Glutamatergic neuron (in vitro differentiated cells): ENCODE measurements at regions not wholly inside any gene's neighbourhood (a gene's known extent, or its start where the extent isn't known, plus 50 kb on each side); places are given as distances from the start of the nearest gene placed in this dataset.

Source experiments
- DNase-seq: peaks from one replicate; pipeline ENCODE4 v3.0.0; 2022
- H3K27ac Mint-ChIP-seq: one replicate; pipeline ENCODE4 v1.8.0; 2020; ENCODE audit warnings: mild to moderate bottlenecking, mixed read lengths, inconsistent platforms; ENCODE audit not compliant: unreplicated experiment
- H3K27me3 Mint-ChIP-seq: one replicate; pipeline ENCODE4 v1.8.0; 2020; ENCODE audit warnings: mild to moderate bottlenecking, moderate library complexity, mixed read lengths, inconsistent platforms; ENCODE audit not compliant: unreplicated experiment
- H3K36me3 Mint-ChIP-seq: one replicate; pipeline ENCODE4 v1.8.0; 2020; ENCODE audit warnings: mild to moderate bottlenecking, mixed read lengths, inconsistent platforms; ENCODE audit not compliant: unreplicated experiment
- H3K4me1 Mint-ChIP-seq: one replicate; pipeline ENCODE4 v1.8.0; 2020; ENCODE audit warnings: mild to moderate bottlenecking, low read depth, mixed read lengths, inconsistent platforms; ENCODE audit not compliant: unreplicated experiment
- H3K4me3 Mint-ChIP-seq: one replicate; pipeline ENCODE4 v1.8.0; 2020; ENCODE audit warnings: mild to moderate bottlenecking, mixed read lengths, inconsistent platforms; ENCODE audit not compliant: unreplicated experiment
- H3K9me3 Mint-ChIP-seq: one replicate; pipeline ENCODE4 v1.8.0; 2020; ENCODE audit warnings: mild to moderate bottlenecking, moderate library complexity, mixed read lengths, inconsistent platforms; ENCODE audit not compliant: unreplicated experiment
- CTCF ChIP-seq: fragments of 200-600 bp; sonication (generic); IDR thresholded peaks from one replicate; pipeline ENCODE4 v1.5.0; 2021; ENCODE audit not compliant: partially characterized antibody, unreplicated experiment

DNA sequence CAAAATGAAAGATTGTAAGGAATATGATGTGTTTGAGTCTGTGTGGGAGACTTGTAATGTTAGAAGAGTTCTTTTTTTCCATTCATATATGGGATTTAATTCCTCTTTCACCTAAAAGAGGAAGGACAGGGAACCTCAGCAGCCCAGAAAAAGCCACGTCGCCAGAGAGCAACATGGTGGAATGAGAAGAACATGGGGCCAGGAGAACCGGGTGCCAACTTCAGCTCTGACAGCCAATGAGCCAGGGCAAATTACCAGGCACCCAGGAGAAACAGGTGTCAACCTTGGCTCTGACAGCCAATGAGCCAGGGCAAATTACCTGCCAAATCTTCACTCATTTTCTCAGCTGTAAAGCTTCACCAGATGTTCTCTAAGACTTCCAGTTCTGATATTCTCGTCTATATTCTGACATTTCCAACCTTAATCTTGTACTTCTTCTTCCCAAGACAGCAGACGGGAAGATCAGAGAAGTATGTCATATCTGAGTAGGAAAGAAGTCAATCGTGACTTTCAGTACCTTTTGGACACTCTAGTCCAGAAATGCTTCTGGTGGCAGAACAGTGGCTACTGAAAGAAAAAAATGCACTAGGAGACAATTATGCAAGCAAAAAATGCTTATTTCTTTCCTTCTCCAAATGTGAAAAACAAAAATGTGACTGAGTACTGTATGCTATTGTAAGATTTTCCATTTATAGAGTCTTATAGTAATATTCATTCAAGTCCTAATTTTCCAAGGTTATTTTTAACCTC is 79.2 kb upstream of the COL5A2 start:
- Mint-ChIP-seq H3K4me3 (no peak overlapping the region), H3K4me1 (peaks cover 9% of the 10 kb centered on the region), H3K36me3 (no peaks in the 10 kb centered on the region), H3K27me3 (no peaks in the 10 kb centered on the region), H3K27ac (no peak overlapping the region), H3K9me3 (no peaks in the 10 kb centered on the region)
- TF ChIP-seq CTCF: no peak
- DNase-seq: no peak

GRCh38 chr2:189260361-189260814 is 80.8 kb upstream of the COL5A2 start:
- H3K27me3 Mint-ChIP-seq: no peaks in the 10 kb centered on the region
- H3K36me3 Mint-ChIP-seq: no peaks in the 10 kb centered on the region
- no peak for DNase-seq
- H3K4me1 Mint-ChIP-seq: peaks cover 2% of the 10 kb centered on the region
- H3K4me3 Mint-ChIP-seq: no peak overlapping the region
- H3K9me3 Mint-ChIP-seq: no peaks in the 10 kb centered on the region
- TF ChIP-seq CTCF: no peak
- no peak overlapping the region for H3K27ac Mint-ChIP-seq

DNA sequence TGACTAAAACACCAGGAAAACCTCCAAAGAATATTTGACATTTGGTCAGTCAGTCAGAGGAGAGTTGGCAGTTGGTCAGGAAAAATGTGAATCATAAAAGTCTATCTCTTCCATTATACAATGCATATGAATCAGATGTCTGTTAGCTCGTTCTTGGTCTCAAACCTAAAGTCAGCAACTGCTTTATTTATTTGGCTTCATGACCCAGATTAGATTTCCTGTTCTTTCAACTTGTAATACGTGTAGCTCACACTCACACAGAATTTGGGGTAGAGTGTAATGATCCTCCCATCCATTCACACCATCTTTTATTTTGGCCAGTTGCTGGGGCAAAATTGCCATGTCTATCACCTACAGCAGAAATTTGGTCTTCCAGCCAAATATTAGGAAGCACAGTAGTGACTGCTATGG is 81.9 kb upstream of the COL5A2 start:
- no peak for DNase-seq

DNA sequence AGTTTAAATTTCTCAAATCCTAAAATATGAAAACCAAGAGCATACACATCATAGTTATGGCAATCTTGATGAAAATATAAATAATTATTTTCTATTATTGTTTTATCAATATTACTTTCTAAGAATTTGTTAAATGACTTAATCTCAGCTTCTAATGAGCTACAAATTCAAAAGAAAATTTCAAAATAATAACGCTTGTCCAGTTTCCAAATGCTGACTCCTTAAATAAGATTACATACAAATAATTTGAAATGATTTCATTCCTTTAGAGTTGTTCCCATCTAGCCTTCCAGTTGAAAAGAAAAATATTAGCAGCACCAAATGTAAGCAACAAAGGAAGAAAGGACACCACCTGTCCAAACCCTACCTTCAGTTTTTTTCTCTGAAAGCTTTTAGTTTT is 82.4 kb upstream of the COL5A2 start:
- Mint-ChIP-seq H3K9me3 (no peaks in the 10 kb centered on the region), H3K4me3 (no peak overlapping the region), H3K36me3 (no peaks in the 10 kb centered on the region), H3K27me3 (no peaks in the 10 kb centered on the region), H3K27ac (no peak overlapping the region), H3K4me1 (peaks cover 2% of the 10 kb centered on the region)
- DNase-seq: no peak
- no peak for TF ChIP-seq CTCF

More for the DNA sequence above, 81.9 kb upstream of the COL5A2 start:
- no peaks in the 10 kb centered on the region for H3K9me3 Mint-ChIP-seq
- no peaks in the 10 kb centered on the region for H3K27me3 Mint-ChIP-seq
- H3K4me1 Mint-ChIP-seq: peaks cover 2% of the 10 kb centered on the region
- no peak overlapping the region for H3K27ac Mint-ChIP-seq
- H3K4me3 Mint-ChIP-seq: no peak overlapping the region
- no peaks in the 10 kb centered on the region for H3K36me3 Mint-ChIP-seq
- no peak for TF ChIP-seq CTCF

DNA sequence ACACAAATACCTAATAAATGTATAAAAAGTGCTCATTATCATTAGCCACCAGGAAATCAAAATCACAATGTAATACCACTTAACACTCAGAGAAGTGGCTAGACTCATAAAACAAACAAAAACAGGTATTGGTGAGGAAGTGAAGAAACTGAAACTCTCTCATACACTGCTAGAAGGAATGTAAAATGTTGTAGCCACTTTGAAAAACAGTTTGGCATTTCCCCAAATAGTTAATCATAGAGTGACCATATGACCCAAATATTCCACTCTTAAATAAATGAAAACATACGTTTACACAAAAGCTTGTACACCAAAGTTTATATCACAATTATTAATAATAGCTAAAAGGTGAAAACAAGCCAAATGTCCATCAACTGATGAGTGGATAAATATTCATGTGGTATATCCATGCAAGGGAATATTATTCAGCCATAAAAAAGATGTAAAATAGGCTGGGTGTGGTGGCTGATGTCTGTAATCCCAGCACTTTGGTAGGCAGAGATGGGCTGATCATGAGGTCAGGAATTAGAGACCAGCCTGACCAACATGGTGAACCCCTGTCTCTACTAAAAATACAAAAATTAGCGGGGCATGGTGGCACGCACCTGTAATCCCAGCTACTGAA is 86.2 kb upstream of the COL5A2 start:
- H3K4me1 Mint-ChIP-seq: no peaks in the 10 kb centered on the region
- H3K27me3 Mint-ChIP-seq: peaks cover 2% of the 10 kb centered on the region
- no peaks in the 10 kb centered on the region for H3K9me3 Mint-ChIP-seq
- no peaks in the 10 kb centered on the region for H3K36me3 Mint-ChIP-seq
- H3K4me3 Mint-ChIP-seq: no peak overlapping the region
- H3K27ac Mint-ChIP-seq: no peak overlapping the region
- no peak for DNase-seq
- TF ChIP-seq CTCF: no peak
